ENCODE measurements at regions not wholly inside any gene's neighbourhood (a gene's known extent, or its start where the extent isn't known, plus 50 kb on each side); places are given as distances from the start of the nearest gene placed in this dataset.

GRCh38 chr5:161183559-161183958 lies 331.5 kb upstream of the ATP10B start:
- TF ChIP-seq CTCF (IDR thresholded peaks at IDR 0.05 in 2 of 3, conservative IDR thresholded peaks at IDR 0.05 in 1 of 3; ENCODE audit: borderline replicate concordance in 1 of 3, insufficient read depth in 1 of 3, low read depth in 2 of 3, low read length in 2 of 3) (no peak), POLR2A (IDR thresholded peaks at IDR 0.05; ENCODE audit: borderline replicate concordance, extremely low read depth, insufficient read depth, insufficient read length) (no peak), YY1 (IDR thresholded peaks at IDR 0.05; ENCODE audit: extremely low read depth, insufficient replicate concordance, low read depth, low read length) (no peak), RAD21 (IDR thresholded peaks at IDR 0.05; ENCODE audit: low read depth) (no peak), POLR2AphosphoS5 (IDR thresholded peaks at IDR 0.05; ENCODE audit: low read depth, low read length) (no peak), JUND (IDR thresholded peaks at IDR 0.05) (no peak), CEBPB (IDR thresholded peaks at IDR 0.05; ENCODE audit: low read depth) (no peak), REST (IDR thresholded peaks at IDR 0.05; ENCODE audit: low read depth) (no peak), SP1 (IDR thresholded peaks at IDR 0.05; ENCODE audit: low read depth) (no peak)

All from HCT116 (cell line).